Endothelial cell of umbilical vein (primary cell): ENCODE measurements at regions not wholly inside any gene's neighbourhood (a gene's known extent, or its start where the extent isn't known, plus 50 kb on each side); places are given as distances from the start of the nearest gene placed in this dataset.
"Not testable (repeated sequence)": the region's sequence is repeated elsewhere in the genome, so short reads cannot be mapped to it uniquely, and the experiment has no call there.

ENCODE experiments used
- EZH2 ChIP-seq: IDR thresholded peaks from 2 replicates; pipeline ENCODE4 v1.6.1; 2012; ENCODE audit warnings: borderline replicate concordance, low read depth, mild to moderate bottlenecking, moderate library complexity, low read length, inconsistent platforms; ENCODE audit not compliant: severe bottlenecking
- FOS ChIP-seq: IDR thresholded peaks from 2 replicates; pipeline ENCODE4 v1.6.1; 2011; ENCODE audit warnings: mild to moderate bottlenecking, low read length, moderate library complexity, borderline replicate concordance; ENCODE audit not compliant: insufficient read depth
- GATA2 ChIP-seq: IDR thresholded peaks from 2 replicates; pipeline ENCODE4 v1.7.0; 2011; ENCODE audit warnings: low read depth, mild to moderate bottlenecking, moderate library complexity, mixed read lengths, low read length; ENCODE audit not compliant: insufficient read length, insufficient read depth
- JUN ChIP-seq: IDR thresholded peaks from 2 replicates; pipeline ENCODE4 v1.6.1; 2011; ENCODE audit warnings: borderline replicate concordance, low read depth; ENCODE audit not compliant: insufficient read length, insufficient read depth
- MYC ChIP-seq: IDR thresholded peaks from one replicate; pipeline ENCODE4 v1.6.1; 2011; ENCODE audit warnings: mild to moderate bottlenecking, low read depth, low read length
- POLR2A ChIP-seq: IDR thresholded peaks from 2 replicates; pipeline ENCODE4 v1.6.1; 2012; ENCODE audit warnings: low read depth, mild to moderate bottlenecking, control low read depth, low read length
- POLR2AphosphoS5 ChIP-seq: IDR thresholded peaks from 2 replicates; pipeline ENCODE4 v1.6.1; 2012; ENCODE audit warnings: low read depth, mild to moderate bottlenecking, control low read depth, low read length, moderate library complexity; ENCODE audit not compliant: insufficient read depth
- TF ChIP-seq, protein P1 (sequence below), 2 donors: IDR thresholded peaks; 1 replicate in 1 of 2; 2 replicates in 1 of 2; pipeline ENCODE4 v1.5.1; 2011; ENCODE audit warnings: low read length in 2 of 2, mild to moderate bottlenecking in 2 of 2, moderate library complexity in 2 of 2, control low read depth in 1 of 2, inconsistent platforms in 1 of 2, low read depth in 1 of 2; ENCODE audit not compliant: insufficient read depth in 1 of 2; ENCODE audit errors: extremely low read depth in 1 of 2
- TF ChIP-seq, protein P2 (sequence below): IDR thresholded peaks from 2 replicates; pipeline ENCODE4 v1.6.1; 2011; ENCODE audit not compliant: insufficient read depth, insufficient read length

DNA sequence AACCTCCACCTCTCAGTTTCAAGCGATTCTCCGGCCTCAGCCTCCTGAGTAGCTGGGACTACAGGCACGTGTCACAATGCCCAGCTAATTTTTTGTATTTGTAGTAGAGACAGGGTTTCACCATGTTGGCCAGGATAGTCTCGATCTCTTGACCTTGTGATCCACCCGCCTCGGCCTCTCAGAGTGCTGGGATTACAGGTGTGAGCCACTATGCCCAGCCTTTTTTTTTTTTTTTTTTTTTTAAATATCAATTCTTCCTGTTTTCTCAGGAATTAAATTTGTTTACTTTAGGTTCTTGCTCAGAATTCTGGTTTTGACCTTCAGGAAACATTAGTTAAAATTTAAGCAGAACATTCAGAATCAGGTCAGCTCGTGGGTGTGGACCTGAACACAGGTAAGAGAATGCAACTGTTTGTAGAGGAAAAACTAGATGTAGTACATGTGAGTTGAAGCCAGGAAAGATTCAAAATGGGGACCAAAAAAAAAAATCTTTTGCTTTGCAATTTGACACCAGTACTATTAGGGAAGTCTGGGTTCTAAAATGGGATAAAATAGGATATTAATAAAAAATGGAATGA, 65.5 kb upstream of the ERV3-1 start:
- TF ChIP-seq EZH2, POLR2AphosphoS5, POLR2A, JUN, GATA2, MYC, FOS: not testable (repeated sequence)
- TF ChIP-seq, protein P1, sequence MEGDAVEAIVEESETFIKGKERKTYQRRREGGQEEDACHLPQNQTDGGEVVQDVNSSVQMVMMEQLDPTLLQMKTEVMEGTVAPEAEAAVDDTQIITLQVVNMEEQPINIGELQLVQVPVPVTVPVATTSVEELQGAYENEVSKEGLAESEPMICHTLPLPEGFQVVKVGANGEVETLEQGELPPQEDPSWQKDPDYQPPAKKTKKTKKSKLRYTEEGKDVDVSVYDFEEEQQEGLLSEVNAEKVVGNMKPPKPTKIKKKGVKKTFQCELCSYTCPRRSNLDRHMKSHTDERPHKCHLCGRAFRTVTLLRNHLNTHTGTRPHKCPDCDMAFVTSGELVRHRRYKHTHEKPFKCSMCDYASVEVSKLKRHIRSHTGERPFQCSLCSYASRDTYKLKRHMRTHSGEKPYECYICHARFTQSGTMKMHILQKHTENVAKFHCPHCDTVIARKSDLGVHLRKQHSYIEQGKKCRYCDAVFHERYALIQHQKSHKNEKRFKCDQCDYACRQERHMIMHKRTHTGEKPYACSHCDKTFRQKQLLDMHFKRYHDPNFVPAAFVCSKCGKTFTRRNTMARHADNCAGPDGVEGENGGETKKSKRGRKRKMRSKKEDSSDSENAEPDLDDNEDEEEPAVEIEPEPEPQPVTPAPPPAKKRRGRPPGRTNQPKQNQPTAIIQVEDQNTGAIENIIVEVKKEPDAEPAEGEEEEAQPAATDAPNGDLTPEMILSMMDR (IDR thresholded peaks at IDR 0.05; ENCODE audit: extremely low read depth in 1 of 2, insufficient read depth in 1 of 2, low read depth in 1 of 2, low read length in 2 of 2) = not testable (repeated sequence)
- TF ChIP-seq, protein P2, sequence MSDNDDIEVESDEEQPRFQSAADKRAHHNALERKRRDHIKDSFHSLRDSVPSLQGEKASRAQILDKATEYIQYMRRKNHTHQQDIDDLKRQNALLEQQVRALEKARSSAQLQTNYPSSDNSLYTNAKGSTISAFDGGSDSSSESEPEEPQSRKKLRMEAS = not testable (repeated sequence)
